Lower leg skin (tissue), 4 donors: ENCODE measurements at regions not wholly inside any gene's neighbourhood (a gene's known extent, or its start where the extent isn't known, plus 50 kb on each side); places are given as distances from the start of the nearest gene placed in this dataset.

Experiments used
- DNase-seq, 2 donors: peaks; one replicate each; pipeline ENCODE4 v3.0.0-alpha.2; 2019; ENCODE audit warnings: low spot score in 2 of 2
- H3K4me3 ChIP-seq: fragments of 200-600 bp; sonication (generic); 2 replicates; pipeline ENCODE4 v1.5.1; 2017; ENCODE audit warnings: mild to moderate bottlenecking, low read depth; ENCODE audit not compliant: poor library complexity, severe bottlenecking
- CTCF ChIP-seq, 3 donors: fragments of 450-650 bp; IDR thresholded peaks; one replicate each; pipeline ENCODE4 v1.5.1; 2016; ENCODE audit warnings: antibody characterized with exemption in 3 of 3, mild to moderate bottlenecking in 3 of 3, moderate library complexity in 2 of 3
- POLR2A ChIP-seq, 2 donors: fragments of 450-650 bp; IDR thresholded peaks; one replicate each; pipeline ENCODE4 v1.6.1; 2016 to 2017; ENCODE audit warnings: antibody characterized with exemption in 2 of 2, mild to moderate bottlenecking in 1 of 2, moderate library complexity in 1 of 2
- WGBS, 2 donors: methylation state at CpG; one replicate each; pipeline ENCODE4 v1.1.5; 2018; 5-methylcytosine and 5-hydroxymethylcytosine counted together
- intact Hi-C: fragments of 100-400 bp; cut with DNase I; formaldehyde crosslinking; loops from one replicate; pipeline ENCODE4 v1.15.0; 2023; ENCODE audit warnings: low total_unique reads

- no peak for TF ChIP-seq POLR2A (IDR thresholded peaks at IDR 0.05)
- TF ChIP-seq CTCF (IDR thresholded peaks at IDR 0.05): no peak
- intact Hi-C loops: no loop called here
- H3K4me3 ChIP-seq: no peak overlapping the region
- DNase-seq: no peak
- WGBS, 2 donors: 92 to 93% methylated on average over 2 of the region's 2 CpGs
Measured at GRCh38 chr6:133648581-133648980, 240.3 kb upstream of the TCF21 start.

- intact Hi-C loops: no loop called here
- H3K4me3 ChIP-seq: no peak overlapping the region
- TF ChIP-seq CTCF (IDR thresholded peaks at IDR 0.05) (no peak), POLR2A (IDR thresholded peaks at IDR 0.05) (no peak)
- DNase-seq: no peak
- 48 to 59% methylated on average over 1 of the region's 1 CpG for WGBS, 2 donors
Measured at GRCh38 chr6:133671376-133671775, 217.5 kb upstream of the TCF21 start.

GRCh38 chr6:133673056-133673455 lies 215.9 kb upstream of the TCF21 start:
- no peak overlapping the region for H3K4me3 ChIP-seq
- TF ChIP-seq CTCF (IDR thresholded peaks at IDR 0.05): no peak
- no peak for TF ChIP-seq POLR2A (IDR thresholded peaks at IDR 0.05)
- 83 to 87% methylated on average over 3 of the region's 3 CpGs for whole genome bisulfite sequencing, 2 donors
- no peak for DNase-seq
- intact Hi-C loops: no loop called here

GRCh38 chr6:133674661-133675060 lies 214.3 kb upstream of the TCF21 start:
- intact Hi-C loops: no loop called here
- no peak overlapping the region for H3K4me3 ChIP-seq
- no peak for DNase-seq
- 56 to 69% methylated on average over 1 of the region's 1 CpG for WGBS, 2 donors
- TF ChIP-seq CTCF (IDR thresholded peaks at IDR 0.05) (no peak), POLR2A (IDR thresholded peaks at IDR 0.05) (no peak)

GRCh38 chr6:133680994-133681393 lies 207.9 kb upstream of the TCF21 start:
- TF ChIP-seq POLR2A (IDR thresholded peaks at IDR 0.05) (no peak), CTCF (IDR thresholded peaks at IDR 0.05) (no peak)
- WGBS, 2 donors: 91 to 93% methylated on average over 2 of the region's 2 CpGs
- intact Hi-C loops: no loop called here

GRCh38 chr6:133681891-133682290 lies 207.0 kb upstream of the TCF21 start:
- no peak for TF ChIP-seq POLR2A (IDR thresholded peaks at IDR 0.05)
- no peak for TF ChIP-seq CTCF (IDR thresholded peaks at IDR 0.05)
- H3K4me3 ChIP-seq: no peak overlapping the region
- no peak for DNase-seq
- 31 to 34% methylated on average over 2 of the region's 2 CpGs for WGBS, 2 donors
- intact Hi-C loops: no loop called here

More at GRCh38 chr6:133680994-133681393, 207.9 kb upstream of the TCF21 start:
- no peak overlapping the region for H3K4me3 ChIP-seq
- no peak for DNase-seq
